ENCODE measurements at regions not wholly inside any gene's neighbourhood (a gene's known extent, or its start where the extent isn't known, plus 50 kb on each side); places are given as distances from the start of the nearest gene placed in this dataset.

DNA sequence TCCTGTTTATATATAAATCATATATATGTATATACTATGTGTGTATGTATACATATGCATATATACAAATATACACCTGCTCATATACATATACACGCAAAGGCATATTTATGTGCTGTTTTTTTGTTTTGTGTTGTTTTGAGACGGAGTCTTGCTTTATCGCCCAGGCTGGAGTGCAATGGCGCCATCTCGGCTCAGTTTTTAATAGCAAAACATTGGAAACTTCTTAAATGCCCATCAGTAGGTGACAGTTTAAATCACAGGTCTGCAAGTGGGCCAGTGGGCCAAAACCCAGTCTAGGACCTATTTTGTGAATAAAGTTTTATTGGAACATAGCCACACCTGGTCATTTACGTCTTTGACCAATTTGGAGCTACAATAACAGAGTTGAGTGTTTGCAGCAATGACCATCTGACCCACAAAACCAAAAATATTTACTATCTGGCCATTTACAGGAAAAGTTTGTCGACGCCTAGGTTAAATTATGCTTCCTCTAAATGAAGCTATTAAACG lies 132.3 kb downstream of the TOMM20 start:
- TF ChIP-seq CTCF (IDR thresholded peaks at IDR 0.05) (no peak), POLR2A (IDR thresholded peaks at IDR 0.05) (no peak)
